Effector memory CD8-positive, alpha-beta T cell (primary cell): ENCODE measurements at regions not wholly inside any gene's neighbourhood (a gene's known extent, or its start where the extent isn't known, plus 50 kb on each side); places are given as distances from the start of the nearest gene placed in this dataset.
A peak's percentile ranks its signal among the peaks of the same experiment; 100 is the strongest.

ENCODE experiments used
- ATAC-seq: fragments of 150-1000 bp; cut with Tn5 transposase; replicated peaks from 2 replicates; pipeline ENCODE4 v1.10.0; 2021; ENCODE audit warnings: mild to moderate bottlenecking, moderate library complexity
- DNase-seq, 3 experiments: peaks; one replicate each; pipeline ENCODE4 v3.0.0; 2021
- H3K27ac Mint-ChIP-seq, 2 donors: one replicate each; pipeline ENCODE4 v1.8.0; 2022; ENCODE audit warnings: mild to moderate bottlenecking in 2 of 2, mixed read lengths in 2 of 2, moderate library complexity in 2 of 2
- H3K27me3 Mint-ChIP-seq, 2 donors: one replicate each; pipeline ENCODE4 v1.8.0; 2022; ENCODE audit warnings: mixed read lengths in 2 of 2
- H3K36me3 Mint-ChIP-seq: one replicate; pipeline ENCODE4 v1.8.0; 2022; ENCODE audit warnings: mild to moderate bottlenecking, moderate library complexity, mixed read lengths; ENCODE audit not compliant: insufficient read depth
- H3K4me1 Mint-ChIP-seq, 2 donors: one replicate each; pipeline ENCODE4 v1.8.0; 2022; ENCODE audit warnings: low read depth in 2 of 2, mixed read lengths in 2 of 2
- H3K4me3 Mint-ChIP-seq, 2 donors: one replicate each; pipeline ENCODE4 v1.8.0; 2022; ENCODE audit warnings: mild to moderate bottlenecking in 2 of 2, mixed read lengths in 2 of 2, moderate library complexity in 2 of 2
- H3K9me3 Mint-ChIP-seq, 2 donors: one replicate each; pipeline ENCODE4 v1.8.0; 2022; ENCODE audit warnings: mixed read lengths in 2 of 2

- H3K27me3 Mint-ChIP-seq = peaks cover 14 to 44% of the 10 kb centered on the region in 2 donors
- H3K27ac Mint-ChIP-seq = no peak overlapping the region
- H3K4me3 Mint-ChIP-seq = no peak overlapping the region
- ATAC-seq = no peak
- peaks cover 0 to 15% of the 10 kb centered on the region in 2 donors for H3K9me3 Mint-ChIP-seq
- H3K36me3 Mint-ChIP-seq = peaks cover 3% of the 10 kb centered on the region
- no peak for DNase-seq
- H3K4me1 Mint-ChIP-seq = peaks cover 17 to 22% of the 10 kb centered on the region in 2 donors
Observed at GRCh38 chr1:5368201-5368600, 624.0 kb downstream of the NPHP4 start.

GRCh38 chr1:5367306-5367705 is 624.9 kb downstream of the NPHP4 start:
- H3K4me1 Mint-ChIP-seq = peaks cover 17 to 18% of the 10 kb centered on the region in 2 donors
- no peak for ATAC-seq
- H3K36me3 Mint-ChIP-seq = no peaks in the 10 kb centered on the region
- H3K9me3 Mint-ChIP-seq = peaks cover 0 to 15% of the 10 kb centered on the region in 2 donors
- peak overlapping the region in 1 of 2 donors; percentile 49 for H3K27ac Mint-ChIP-seq
- no peak overlapping the region for H3K4me3 Mint-ChIP-seq
- peaks cover 14 to 49% of the 10 kb centered on the region in 2 donors for H3K27me3 Mint-ChIP-seq
- no peak for DNase-seq

- DNase-seq (no peak), ATAC-seq (no peak)
- Mint-ChIP-seq H3K27ac (no peak overlapping the region), H3K4me1 (peaks cover 8 to 9% of the 10 kb centered on the region in 2 donors), H3K4me3 (no peak overlapping the region), H3K27me3 (peaks cover 14 to 49% of the 10 kb centered on the region in 2 donors), H3K9me3 (peaks cover 0 to 6% of the 10 kb centered on the region in 2 donors), H3K36me3 (no peaks in the 10 kb centered on the region)
Observed at GRCh38 chr1:5365751-5366150, 626.5 kb downstream of the NPHP4 start.

- no peak for DNase-seq
Observed at GRCh38 chr1:5364591-5364990, 627.6 kb downstream of the NPHP4 start.

GRCh38 chr1:5354681-5355080 is 637.5 kb downstream of the NPHP4 start:
- Mint-ChIP-seq H3K9me3 (peaks cover 3 to 4% of the 10 kb centered on the region in 2 donors), H3K27ac (no peak overlapping the region), H3K4me1 (peaks cover 3 to 8% of the 10 kb centered on the region in 2 donors), H3K36me3 (no peaks in the 10 kb centered on the region), H3K27me3 (peaks cover 10 to 18% of the 10 kb centered on the region in 2 donors), H3K4me3 (no peak overlapping the region)
- no peak for ATAC-seq
- DNase-seq = no peak

More at GRCh38 chr1:5364591-5364990, 627.6 kb downstream of the NPHP4 start:
- Mint-ChIP-seq H3K27me3 (peaks cover 16 to 60% of the 10 kb centered on the region in 2 donors), H3K36me3 (no peaks in the 10 kb centered on the region), H3K4me3 (no peak overlapping the region), H3K4me1 (peaks cover 1 to 5% of the 10 kb centered on the region in 2 donors), H3K9me3 (peaks cover 0 to 6% of the 10 kb centered on the region in 2 donors), H3K27ac (no peak overlapping the region)
- no peak for ATAC-seq

- H3K4me1 Mint-ChIP-seq = peaks cover 11 to 18% of the 10 kb centered on the region in 2 donors
- H3K9me3 Mint-ChIP-seq = no peaks in the 10 kb centered on the region
- DNase-seq (no peak), ATAC-seq (no peak)
- H3K27ac Mint-ChIP-seq = no peak overlapping the region
- H3K4me3 Mint-ChIP-seq = no peak overlapping the region
- peaks cover 5 to 6% of the 10 kb centered on the region in 2 donors for H3K27me3 Mint-ChIP-seq
- H3K36me3 Mint-ChIP-seq = no peaks in the 10 kb centered on the region
Observed at GRCh38 chr1:5351366-5351765, 640.9 kb downstream of the NPHP4 start.

- Mint-ChIP-seq H3K36me3 (no peaks in the 10 kb centered on the region), H3K4me1 (peaks cover 11 to 18% of the 10 kb centered on the region in 2 donors), H3K4me3 (no peak overlapping the region), H3K27me3 (peaks cover 0 to under 1% of the 10 kb centered on the region in 2 donors), H3K9me3 (no peaks in the 10 kb centered on the region), H3K27ac (peak overlapping the region in 1 of 2 donors; percentile 71)
- ATAC-seq = no peak
- DNase-seq = no peak
Observed at GRCh38 chr1:5349526-5349925, 642.7 kb downstream of the NPHP4 start.

GRCh38 chr1:5348732-5349465 is 643.3 kb downstream of the NPHP4 start:
- no peaks in the 10 kb centered on the region for H3K36me3 Mint-ChIP-seq
- no peaks in the 10 kb centered on the region for H3K27me3 Mint-ChIP-seq
- H3K9me3 Mint-ChIP-seq = no peaks in the 10 kb centered on the region
- ATAC-seq (peak; percentile 56), DNase-seq (peak; percentile 6 to 12 (median 9))
- peaks cover 11 to 18% of the 10 kb centered on the region in 2 donors for H3K4me1 Mint-ChIP-seq
- H3K27ac Mint-ChIP-seq = peak overlapping the region in 1 of 2 donors; percentile 71
- no peak overlapping the region for H3K4me3 Mint-ChIP-seq

GRCh38 chr1:5347726-5348125 is 644.5 kb downstream of the NPHP4 start:
- no peak overlapping the region for H3K4me3 Mint-ChIP-seq
- H3K27me3 Mint-ChIP-seq = no peaks in the 10 kb centered on the region
- DNase-seq (no peak), ATAC-seq (no peak)
- no peaks in the 10 kb centered on the region for H3K36me3 Mint-ChIP-seq
- H3K9me3 Mint-ChIP-seq = no peaks in the 10 kb centered on the region
- peaks cover 11 to 18% of the 10 kb centered on the region in 2 donors for H3K4me1 Mint-ChIP-seq
- peak overlapping the region in 1 of 2 donors; percentile 27 for H3K27ac Mint-ChIP-seq

GRCh38 chr1:5345556-5345955 is 646.7 kb downstream of the NPHP4 start:
- peaks cover 12 to 13% of the 10 kb centered on the region in 2 donors for H3K27me3 Mint-ChIP-seq
- H3K27ac Mint-ChIP-seq = no peak overlapping the region
- H3K36me3 Mint-ChIP-seq = no peaks in the 10 kb centered on the region
- peaks cover 16 to 29% of the 10 kb centered on the region in 2 donors for H3K4me1 Mint-ChIP-seq
- no peak for DNase-seq
- no peak overlapping the region for H3K4me3 Mint-ChIP-seq
- no peak for ATAC-seq
- H3K9me3 Mint-ChIP-seq = no peaks in the 10 kb centered on the region

GRCh38 chr1:5343256-5344020 is 648.8 kb downstream of the NPHP4 start:
- DNase-seq (no peak), ATAC-seq (no peak)
- Mint-ChIP-seq H3K9me3 (no peaks in the 10 kb centered on the region), H3K4me1 (peaks cover 11 to 17% of the 10 kb centered on the region in 2 donors), H3K27ac (no peak overlapping the region), H3K4me3 (no peak overlapping the region), H3K27me3 (peaks cover 12 to 18% of the 10 kb centered on the region in 2 donors), H3K36me3 (no peaks in the 10 kb centered on the region)

GRCh38 chr1:5342830-5343229 is 649.4 kb downstream of the NPHP4 start:
- H3K36me3 Mint-ChIP-seq = no peaks in the 10 kb centered on the region
- H3K4me3 Mint-ChIP-seq = no peak overlapping the region
- DNase-seq (no peak), ATAC-seq (no peak)
- H3K27me3 Mint-ChIP-seq = peaks cover 12 to 18% of the 10 kb centered on the region in 2 donors
- H3K27ac Mint-ChIP-seq = no peak overlapping the region
- no peaks in the 10 kb centered on the region for H3K9me3 Mint-ChIP-seq
- peaks cover 11 to 22% of the 10 kb centered on the region in 2 donors for H3K4me1 Mint-ChIP-seq

GRCh38 chr1:5342172-5342571 is 650.1 kb downstream of the NPHP4 start:
- Mint-ChIP-seq H3K4me3 (no peak overlapping the region), H3K27me3 (peaks cover 12 to 18% of the 10 kb centered on the region in 2 donors), H3K9me3 (no peaks in the 10 kb centered on the region), H3K27ac (no peak overlapping the region), H3K4me1 (peaks cover 9 to 28% of the 10 kb centered on the region in 2 donors), H3K36me3 (no peaks in the 10 kb centered on the region)
- ATAC-seq = no peak
- no peak for DNase-seq
